Liver (tissue), 8 donors: ENCODE measurements at regions not wholly inside any gene's neighbourhood (a gene's known extent, or its start where the extent isn't known, plus 50 kb on each side); places are given as distances from the start of the nearest gene placed in this dataset.

Experiments used
- DNase-seq: peaks from one replicate; pipeline ENCODE4 v3.0.0-alpha.2; 2017; ENCODE audit warnings: low spot score
- H3K27ac ChIP-seq, 2 donors: one replicate each; pipeline ENCODE4 v1.7.0; 2013; ENCODE audit warnings: inconsistent platforms in 2 of 2, low read length in 2 of 2, control low read depth in 1 of 2, low read depth in 1 of 2, mild to moderate bottlenecking in 1 of 2
- H3K27me3 ChIP-seq, 4 donors: one replicate each; pipeline versions ENCODE4 v1.6.1 to v1.7.0; 2013; ENCODE audit warnings: low read length in 3 of 4, inconsistent platforms in 1 of 4, mild to moderate bottlenecking in 1 of 4, moderate library complexity in 1 of 4; ENCODE audit not compliant: control insufficient read depth in 4 of 4, insufficient read depth in 4 of 4
- H3K36me3 ChIP-seq, 4 donors: one replicate each; pipeline versions ENCODE4 v1.6.1 to v1.7.0; 2013; ENCODE audit warnings: low read length in 3 of 4, mild to moderate bottlenecking in 3 of 4, low read depth in 1 of 4, moderate library complexity in 1 of 4; ENCODE audit not compliant: control insufficient read depth in 4 of 4, insufficient read depth in 3 of 4
- H3K4me1 ChIP-seq, 4 donors: one replicate each; pipeline versions ENCODE4 v1.6.1 to v1.7.0; 2013; ENCODE audit warnings: low read length in 3 of 4, mild to moderate bottlenecking in 3 of 4, moderate library complexity in 1 of 4; ENCODE audit not compliant: control insufficient read depth in 4 of 4, insufficient read depth in 4 of 4
- H3K4me3 ChIP-seq, 3 donors: one replicate each; pipeline versions ENCODE4 v1.6.1 to v1.7.0; 2013; ENCODE audit warnings: low read length in 3 of 3, control low read depth in 1 of 3, low read depth in 1 of 3, mild to moderate bottlenecking in 1 of 3
- H3K9ac ChIP-seq, 2 donors: one replicate each; pipeline ENCODE4 v1.7.0; 2013; ENCODE audit warnings: low read length in 2 of 2, mild to moderate bottlenecking in 2 of 2, moderate library complexity in 2 of 2, control low read depth in 1 of 2, low read depth in 1 of 2
- H3K9me3 ChIP-seq, 4 donors: one replicate each; pipeline versions ENCODE4 v1.6.1 to v1.7.0; 2013; ENCODE audit warnings: low read length in 3 of 4; ENCODE audit not compliant: control insufficient read depth in 4 of 4
- ATF3 ChIP-seq: IDR thresholded peaks from 2 replicates; pipeline ENCODE4 v1.6.1; 2016; ENCODE audit warnings: antibody characterized with exemption
- CTCF ChIP-seq: fragments of 150-350 bp; IDR thresholded peaks from 2 replicates; pipeline ENCODE4 v1.5.1; 2017; ENCODE audit warnings: improper control_type of control experiment, low read depth, low read length; ENCODE audit not compliant: missing input control
- EGR1 ChIP-seq, 2 donors: IDR thresholded peaks; 2 replicates each; pipeline ENCODE4 v1.6.1; 2016 to 2018; ENCODE audit warnings: antibody characterized with exemption in 2 of 2, low read depth in 2 of 2
- FOXA1 ChIP-seq: IDR thresholded peaks from 2 replicates; pipeline ENCODE4 v1.6.1; 2016; ENCODE audit warnings: antibody characterized with exemption
- FOXA2 ChIP-seq: IDR thresholded peaks from 2 replicates; pipeline ENCODE4 v1.6.1; 2016; ENCODE audit warnings: antibody characterized with exemption
- HNF4A ChIP-seq, 2 donors: conservative IDR thresholded peaks; 2 replicates each; pipeline ENCODE4 v1.6.1; 2016; ENCODE audit warnings: antibody characterized with exemption in 2 of 2, mild to moderate bottlenecking in 2 of 2
- HNF4G ChIP-seq: IDR thresholded peaks from 2 replicates; pipeline ENCODE4 v1.6.1; 2016; ENCODE audit warnings: antibody characterized with exemption
- JUND ChIP-seq, 2 donors: IDR thresholded peaks; 2 replicates each; pipeline ENCODE4 v1.6.1; 2016; ENCODE audit warnings: antibody characterized with exemption in 2 of 2
- MAX ChIP-seq: IDR thresholded peaks from 2 replicates; pipeline ENCODE4 v1.6.1; 2016; ENCODE audit warnings: antibody characterized with exemption
- NR2F2 ChIP-seq: IDR thresholded peaks from 2 replicates; pipeline ENCODE4 v1.6.1; 2016; ENCODE audit warnings: antibody characterized with exemption
- RAD21 ChIP-seq, 2 donors: IDR thresholded peaks; 2 replicates each; pipeline ENCODE4 v1.6.1; 2016; ENCODE audit warnings: antibody characterized with exemption in 2 of 2, mild to moderate bottlenecking in 2 of 2
- REST ChIP-seq: IDR thresholded peaks from 2 replicates; pipeline ENCODE4 v1.6.1; 2016; ENCODE audit warnings: antibody characterized with exemption, mild to moderate bottlenecking
- RXRA ChIP-seq, 2 donors: IDR thresholded peaks; 2 replicates each; pipeline ENCODE4 v1.6.1; 2017 to 2018; ENCODE audit warnings: antibody characterized with exemption in 2 of 2, mild to moderate bottlenecking in 1 of 2
- SP1 ChIP-seq: IDR thresholded peaks from 2 replicates; pipeline ENCODE4 v1.6.1; 2018; ENCODE audit warnings: antibody characterized with exemption, mild to moderate bottlenecking
- TAF1 ChIP-seq: conservative IDR thresholded peaks from 2 replicates; pipeline ENCODE4 v1.6.1; 2016; ENCODE audit warnings: antibody characterized with exemption, mild to moderate bottlenecking
- YY1 ChIP-seq: IDR thresholded peaks from 2 replicates; pipeline ENCODE4 v1.6.1; 2016; ENCODE audit warnings: antibody characterized with exemption, mild to moderate bottlenecking
- ZBTB33 ChIP-seq: IDR thresholded peaks from 2 replicates; pipeline ENCODE4 v1.6.1; 2016; ENCODE audit warnings: antibody characterized with exemption
- WGBS: extraction: QIAGEN DNeasy Blood & Tissue Kit; methylation state at CpG from one replicate; pipeline ENCODE4 v1.1.7; 2013; 5-methylcytosine and 5-hydroxymethylcytosine counted together
- donor health status: healthy.
- donor health status: healthy.
- donor health status: healthy.
- donor health status: healthy.
- donor health status: healthy.

- H3K4me3 ChIP-seq = no peak overlapping the region
- no peaks in the 10 kb centered on the region for H3K4me1 ChIP-seq
- TF ChIP-seq RAD21 (IDR thresholded peaks at IDR 0.05) (peak; percentile 81 to 83), EGR1 (IDR thresholded peaks at IDR 0.05; ENCODE audit: low read depth in 2 of 2) (no peak), CTCF (peak; percentile 54)
- H3K27me3 ChIP-seq = no peaks in the 10 kb centered on the region
- H3K36me3 ChIP-seq = no peaks in the 10 kb centered on the region
- no peak overlapping the region for H3K9ac ChIP-seq
- H3K9me3 ChIP-seq = no peaks in the 10 kb centered on the region
- DNase-seq = no peak
- WGBS = 20% methylated on average over 3 of the region's 3 CpGs
- no peak overlapping the region for H3K27ac ChIP-seq
Observed at GRCh38 chr4:20544645-20545044, 155.6 kb upstream of the PACRGL start.

GRCh38 chr4:20552004-20552403 lies 148.3 kb upstream of the PACRGL start:
- DNase-seq = no peak
- WGBS = 74% methylated on average over 5 of the region's 5 CpGs
- Histone ChIP-seq H3K27ac (no peak overlapping the region), H3K9me3 (no peaks in the 10 kb centered on the region), H3K9ac (no peak overlapping the region), H3K36me3 (no peaks in the 10 kb centered on the region), H3K4me3 (no peak overlapping the region), H3K4me1 (no peaks in the 10 kb centered on the region), H3K27me3 (no peaks in the 10 kb centered on the region)
- TF ChIP-seq ATF3 (no peak), RXRA (IDR thresholded peaks at IDR 0.05) (no peak), YY1 (no peak), FOXA2 (no peak), JUND (IDR thresholded peaks at IDR 0.05) (no peak), NR2F2 (no peak), FOXA1 (no peak)

GRCh38 chr4:20554134-20554533 lies 146.1 kb upstream of the PACRGL start:
- WGBS = 84% methylated on average over 2 of the region's 2 CpGs
- Histone ChIP-seq H3K27me3 (no peaks in the 10 kb centered on the region), H3K9ac (no peak overlapping the region), H3K4me1 (no peaks in the 10 kb centered on the region), H3K27ac (no peak overlapping the region), H3K4me3 (no peak overlapping the region), H3K36me3 (no peaks in the 10 kb centered on the region), H3K9me3 (no peaks in the 10 kb centered on the region)
- DNase-seq = no peak
- TF ChIP-seq MAX (no peak), TAF1 (no peak), ZBTB33 (no peak), NR2F2 (no peak), CTCF (no peak), HNF4G (no peak), SP1 (no peak), JUND (IDR thresholded peaks at IDR 0.05) (no peak), RXRA (IDR thresholded peaks at IDR 0.05) (no peak), ATF3 (no peak), REST (no peak), FOXA2 (no peak), HNF4A (conservative IDR thresholded peaks at IDR 0.05) (no peak)
